Breast epithelium (tissue), 4 donors: ENCODE measurements at regions not wholly inside any gene's neighbourhood (a gene's known extent, or its start where the extent isn't known, plus 50 kb on each side); places are given as distances from the start of the nearest gene placed in this dataset.

Experiments used
- DNase-seq, 2 donors: peaks; one replicate each; pipeline ENCODE4 v3.0.0-alpha.2; 2019; ENCODE audit warnings: low spot score in 2 of 2
- H3K27ac ChIP-seq, 2 donors: fragments of 200-600 bp; sonication (generic) in 1 of 2; one replicate each; pipeline ENCODE4 v1.5.1; 2016 to 2019; ENCODE audit warnings: mild to moderate bottlenecking in 1 of 2
- H3K27me3 ChIP-seq, 2 donors: fragments of 200-600 bp; sonication (generic) in 1 of 2; one replicate each; pipeline versions ENCODE4 v1.5.1 to v1.6.0; 2017 to 2019; ENCODE audit warnings: control low read depth in 1 of 2, mild to moderate bottlenecking in 1 of 2
- H3K36me3 ChIP-seq: fragments of 200-600 bp; one replicate; pipeline ENCODE4 v1.5.1; 2019
- H3K4me1 ChIP-seq, 2 donors: fragments of 200-600 bp; sonication (generic); one replicate each; pipeline ENCODE4 v1.5.1; 2016 to 2019; ENCODE audit warnings: control low read depth in 1 of 2
- H3K4me3 ChIP-seq, 3 donors: fragments of 200-600 bp; sonication (generic); 1 replicate in 2 of 3; 2 replicates in 1 of 3; pipeline ENCODE4 v1.5.1; 2016 to 2019; ENCODE audit warnings: mild to moderate bottlenecking in 3 of 3, moderate library complexity in 2 of 3
- H3K9me3 ChIP-seq, 2 donors: fragments of 200-600 bp; sonication (generic) in 1 of 2; one replicate each; pipeline ENCODE4 v1.5.1; 2016 to 2019; ENCODE audit warnings: control low read depth in 1 of 2
- CTCF ChIP-seq, 3 donors: fragments of 450-650 bp; IDR thresholded peaks; one replicate each; pipeline ENCODE4 v1.5.1; 2016 to 2017; ENCODE audit warnings: antibody characterized with exemption in 3 of 3, mild to moderate bottlenecking in 3 of 3, moderate library complexity in 3 of 3
- POLR2A ChIP-seq: fragments of 450-650 bp; IDR thresholded peaks from one replicate; pipeline ENCODE4 v1.6.1; 2016; ENCODE audit warnings: antibody characterized with exemption, mild to moderate bottlenecking, moderate library complexity
- POLR2AphosphoS5 ChIP-seq, 3 donors: sonication (generic); formaldehyde crosslinking; IDR thresholded peaks; one replicate each; pipeline ENCODE4 v1.6.1; 2017; ENCODE audit warnings: antibody characterized with exemption in 3 of 3
- intact Hi-C: fragments of 100-400 bp; cut with DNase I; formaldehyde crosslinking; loops from one replicate; pipeline ENCODE4 v1.15.1; 2023; ENCODE audit warnings: low total_unique reads

- Histone ChIP-seq H3K36me3 (no peaks in the 10 kb centered on the region), H3K27ac (no peak overlapping the region), H3K4me3 (no peak overlapping the region), H3K9me3 (peaks cover 0 to 6% of the 10 kb centered on the region in 2 donors), H3K27me3 (no peaks in the 10 kb centered on the region), H3K4me1 (no peaks in the 10 kb centered on the region)
- intact Hi-C loops, result no loop called here
- no peak for DNase-seq
- no peak for TF ChIP-seq POLR2AphosphoS5 (IDR thresholded peaks at IDR 0.05)
- TF ChIP-seq CTCF (IDR thresholded peaks at IDR 0.05), result no peak
- no peak for TF ChIP-seq POLR2A
Observed at GRCh38 chr5:110288766-110289511, 437.5 kb downstream of the TMEM232 start.

GRCh38 chr5:110289512-110289810, 437.0 kb downstream of the TMEM232 start:
- Histone ChIP-seq H3K9me3 (peaks cover 0 to under 1% of the 10 kb centered on the region in 2 donors), H3K36me3 (no peaks in the 10 kb centered on the region), H3K27me3 (no peaks in the 10 kb centered on the region), H3K4me3 (no peak overlapping the region), H3K27ac (no peak overlapping the region), H3K4me1 (no peaks in the 10 kb centered on the region)
- intact Hi-C loops, result no loop called here
- TF ChIP-seq POLR2A (no peak), CTCF (IDR thresholded peaks at IDR 0.05) (no peak), POLR2AphosphoS5 (IDR thresholded peaks at IDR 0.05) (no peak)
- DNase-seq, result no peak

GRCh38 chr5:110290542-110290941, 435.9 kb downstream of the TMEM232 start:
- Histone ChIP-seq H3K9me3 (no peaks in the 10 kb centered on the region), H3K36me3 (no peaks in the 10 kb centered on the region), H3K27ac (no peak overlapping the region), H3K27me3 (no peaks in the 10 kb centered on the region), H3K4me3 (no peak overlapping the region), H3K4me1 (no peaks in the 10 kb centered on the region)
- intact Hi-C loops, result no loop called here
- TF ChIP-seq POLR2A, result no peak
- no peak for TF ChIP-seq CTCF (IDR thresholded peaks at IDR 0.05)
- TF ChIP-seq POLR2AphosphoS5 (IDR thresholded peaks at IDR 0.05), result no peak
- no peak for DNase-seq

GRCh38 chr5:110294281-110294680, 432.2 kb downstream of the TMEM232 start:
- Histone ChIP-seq H3K4me1 (no peaks in the 10 kb centered on the region), H3K9me3 (no peaks in the 10 kb centered on the region), H3K36me3 (no peaks in the 10 kb centered on the region), H3K27me3 (no peaks in the 10 kb centered on the region), H3K4me3 (no peak overlapping the region), H3K27ac (no peak overlapping the region)
- no peak for DNase-seq
- TF ChIP-seq POLR2AphosphoS5 (IDR thresholded peaks at IDR 0.05) (no peak), CTCF (IDR thresholded peaks at IDR 0.05) (no peak), POLR2A (no peak)
- intact Hi-C loops, result no loop called here

GRCh38 chr5:110297152-110297670, 429.3 kb downstream of the TMEM232 start:
- DNase-seq, result no peak
- intact Hi-C loops, result no loop called here
- no peak overlapping the region for H3K4me3 ChIP-seq
- no peak overlapping the region for H3K27ac ChIP-seq
- TF ChIP-seq POLR2A (no peak), POLR2AphosphoS5 (IDR thresholded peaks at IDR 0.05) (no peak), CTCF (IDR thresholded peaks at IDR 0.05) (no peak)
- peaks cover 0 to 10% of the 10 kb centered on the region in 2 donors for H3K9me3 ChIP-seq
- H3K27me3 ChIP-seq, result no peaks in the 10 kb centered on the region
- no peaks in the 10 kb centered on the region for H3K4me1 ChIP-seq
- no peaks in the 10 kb centered on the region for H3K36me3 ChIP-seq
